Aorta (tissue), 5 donors: ENCODE measurements at regions not wholly inside any gene's neighbourhood (a gene's known extent, or its start where the extent isn't known, plus 50 kb on each side); places are given as distances from the start of the nearest gene placed in this dataset.

Experiments used
- ATAC-seq: fragments of 200-7000 bp; cut with Tn5 transposase; one replicate; pipeline ENCODE4 v1.9.1; 2022; ENCODE audit warnings: moderate library complexity; ENCODE audit not compliant: low FRiP score
- DNase-seq, 2 donors: peaks; one replicate each; pipeline ENCODE4 v3.0.0-alpha.2; 2020
- H3K27ac ChIP-seq, 2 donors: one replicate each; pipeline ENCODE4 v1.5.1; 2013; ENCODE audit warnings: low read length in 2 of 2, mild to moderate bottlenecking in 2 of 2, moderate library complexity in 2 of 2, control low read depth in 1 of 2, inconsistent platforms in 1 of 2, low read depth in 1 of 2
- H3K27me3 ChIP-seq, 2 donors: one replicate each; pipeline ENCODE4 v1.6.1; 2013; ENCODE audit warnings: control low read depth in 1 of 2, low read length in 1 of 2, mild to moderate bottlenecking in 1 of 2, moderate library complexity in 1 of 2; ENCODE audit not compliant: insufficient read depth in 2 of 2, control insufficient read depth in 1 of 2
- H3K36me3 ChIP-seq, 2 donors: one replicate each; pipeline ENCODE4 v1.6.1; 2013; ENCODE audit warnings: control low read depth in 1 of 2, low read length in 1 of 2, mild to moderate bottlenecking in 1 of 2; ENCODE audit not compliant: insufficient read depth in 2 of 2, control insufficient read depth in 1 of 2
- H3K4me1 ChIP-seq, 2 donors: one replicate each; pipeline ENCODE4 v1.6.1; 2013; ENCODE audit warnings: low read length in 2 of 2, control low read depth in 1 of 2, mild to moderate bottlenecking in 1 of 2, moderate library complexity in 1 of 2; ENCODE audit not compliant: insufficient read depth in 2 of 2, control insufficient read depth in 1 of 2
- H3K4me3 ChIP-seq, 2 donors: one replicate each; pipeline ENCODE4 v1.5.1; 2013; ENCODE audit warnings: low read length in 2 of 2, control low read depth in 1 of 2, mild to moderate bottlenecking in 1 of 2
- H3K9me3 ChIP-seq: one replicate; pipeline ENCODE4 v1.6.1; 2013; ENCODE audit warnings: mild to moderate bottlenecking, low read length; ENCODE audit not compliant: control insufficient read depth
- WGBS, 2 donors: extraction: QIAGEN DNeasy Blood & Tissue Kit; methylation state at CpG; one replicate each; pipeline ENCODE4 v1.1.7; 2013; 5-methylcytosine and 5-hydroxymethylcytosine counted together
- intact Hi-C, 2 donors: fragments of 100-400 bp; cut with DNase I; formaldehyde crosslinking; loops; one replicate each; pipeline versions ENCODE4 v1.14.2 to v1.15.0; 2022
- donor health status: healthy with polysubstance abuse.
- donor health status: Bipolar disorder and iron deficiency.
- donor health status: DM: no; HTN: no; CAD: no.
- donor health status: DM: no; HTN: no; CAD: no.
- donor health status: DM: yes; HTN: yes; CAD: no.

DNA sequence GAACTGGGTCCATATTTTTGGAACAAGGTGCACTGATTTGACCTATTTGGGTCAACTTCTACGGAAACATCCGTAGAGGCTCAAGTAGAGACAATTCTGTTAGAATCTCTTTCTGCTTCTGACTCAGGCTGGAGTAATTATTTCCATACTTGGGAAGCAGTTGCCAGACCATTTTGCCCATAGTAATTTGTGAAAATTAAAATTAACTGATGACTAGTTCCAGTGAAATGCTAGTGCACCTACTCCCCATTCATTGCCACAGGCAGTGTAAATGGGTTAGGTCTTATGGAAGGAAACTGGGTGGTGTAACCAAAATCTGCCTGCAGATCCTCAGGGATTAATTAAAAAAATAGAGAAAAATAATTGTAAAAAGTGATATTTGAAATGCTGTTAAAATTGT is 201.1 kb downstream of the TENT4A start:
- Histone ChIP-seq H3K9me3 (peaks cover 2% of the 10 kb centered on the region), H3K4me1 (no peaks in the 10 kb centered on the region), H3K27ac (no peak overlapping the region), H3K4me3 (no peak overlapping the region), H3K36me3 (no peaks in the 10 kb centered on the region), H3K27me3 (no peaks in the 10 kb centered on the region)
- 89 to 92% methylated on average over 2 of the region's 2 CpGs for WGBS, 2 donors
- DNase-seq (no peak), ATAC-seq (no peak)
- intact Hi-C loops, result no loop called here

DNA sequence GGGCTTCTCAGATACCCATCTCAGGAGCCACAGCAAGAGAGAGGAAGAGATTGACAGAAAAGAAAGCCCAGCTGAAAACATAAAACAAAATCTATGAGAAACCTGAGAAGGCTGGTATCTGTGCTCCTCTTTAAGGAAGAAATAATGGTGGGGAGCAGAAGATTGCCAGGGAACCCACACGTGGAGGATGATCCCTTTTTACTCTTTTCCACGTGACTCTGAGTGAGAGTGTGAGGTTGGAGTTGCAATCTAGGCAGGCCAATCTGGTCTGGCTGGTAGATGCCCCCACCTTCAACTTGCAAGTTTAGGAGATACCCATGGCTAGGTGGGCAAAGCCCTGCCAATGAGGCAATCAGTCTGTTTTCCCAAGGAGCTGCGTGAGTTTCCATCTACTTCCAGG is 202.3 kb downstream of the TENT4A start:
- Histone ChIP-seq H3K27me3 (no peaks in the 10 kb centered on the region), H3K27ac (no peak overlapping the region), H3K4me1 (no peaks in the 10 kb centered on the region), H3K4me3 (no peak overlapping the region), H3K36me3 (no peaks in the 10 kb centered on the region), H3K9me3 (peaks cover 2% of the 10 kb centered on the region)
- DNase-seq (no peak), ATAC-seq (no peak)
- intact Hi-C loops, result no loop called here
- WGBS, 2 donors, result 74 to 77% methylated on average over 3 of the region's 3 CpGs

DNA sequence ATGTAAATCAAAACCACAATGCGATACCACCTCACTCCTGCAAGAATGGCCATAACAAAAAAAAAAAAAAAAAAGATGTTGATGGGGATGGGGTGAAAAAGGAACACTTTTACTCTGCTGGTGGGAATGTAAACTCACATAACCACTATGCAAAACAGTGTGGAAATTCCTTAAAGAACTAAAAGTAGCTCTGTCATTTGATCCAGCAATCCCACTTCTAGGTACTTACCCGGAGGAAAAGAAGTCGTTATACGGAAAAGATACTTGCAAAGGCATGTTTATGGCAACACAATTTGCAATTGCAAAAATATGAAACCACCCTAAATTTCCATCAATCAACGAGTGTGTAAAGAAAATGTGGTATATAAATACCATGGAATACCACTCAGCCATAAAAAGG is 205.0 kb downstream of the TENT4A start:
- no peak overlapping the region for H3K4me3 ChIP-seq
- ATAC-seq (no peak), DNase-seq (no peak)
- no peaks in the 10 kb centered on the region for H3K27me3 ChIP-seq
- intact Hi-C loops, result no loop called here
- no peaks in the 10 kb centered on the region for H3K4me1 ChIP-seq
- no peak overlapping the region for H3K27ac ChIP-seq
- H3K36me3 ChIP-seq, result no peaks in the 10 kb centered on the region
- WGBS, 2 donors, result 86 to 90% methylated on average over 5 of the region's 5 CpGs
- H3K9me3 ChIP-seq, result peaks cover 2% of the 10 kb centered on the region

GRCh38 chr5:6920628-6921256 is 207.5 kb downstream of the TENT4A start:
- no peak overlapping the region for H3K27ac ChIP-seq
- intact Hi-C loops, result no loop called here
- DNase-seq, result no peak
- peaks cover 3% of the 10 kb centered on the region for H3K9me3 ChIP-seq
- ATAC-seq, result no peak
- no peaks in the 10 kb centered on the region for H3K36me3 ChIP-seq
- H3K4me3 ChIP-seq, result no peak overlapping the region
- no peaks in the 10 kb centered on the region for H3K4me1 ChIP-seq
- whole genome bisulfite sequencing, 2 donors, result 61 to 69% methylated on average over 6 of the region's 6 CpGs
- H3K27me3 ChIP-seq, result no peaks in the 10 kb centered on the region

GRCh38 chr5:6926491-6927038 is 213.3 kb downstream of the TENT4A start:
- no peak for ATAC-seq

DNA sequence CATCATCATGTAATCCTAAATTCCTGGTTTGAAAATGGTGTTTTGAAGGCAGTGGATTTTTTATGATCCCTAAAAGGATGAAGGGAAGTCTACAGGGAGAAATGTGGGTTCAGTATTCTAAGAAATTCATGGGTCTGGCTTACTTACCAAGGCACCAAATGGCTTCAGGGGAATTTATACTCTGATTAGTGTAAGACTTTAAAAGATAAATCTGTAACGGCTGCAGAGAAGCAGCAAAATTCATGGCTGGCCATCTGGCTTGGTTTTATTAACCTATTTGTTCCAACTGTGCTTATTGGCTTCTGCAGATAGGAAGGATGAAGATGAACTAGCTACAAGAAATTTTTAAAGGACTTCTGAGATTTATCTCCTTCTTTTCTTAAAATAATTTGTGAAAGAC is 222.8 kb downstream of the TENT4A start:
- H3K9me3 ChIP-seq, result peaks cover 1% of the 10 kb centered on the region

More at GRCh38 chr5:6926491-6927038, 213.3 kb downstream of the TENT4A start:
- no peak overlapping the region for H3K27ac ChIP-seq
- no peaks in the 10 kb centered on the region for H3K4me1 ChIP-seq
- no peak overlapping the region for H3K4me3 ChIP-seq
- peaks cover 1% of the 10 kb centered on the region for H3K9me3 ChIP-seq
- intact Hi-C loops, result no loop called here
- no peak for DNase-seq
- no peaks in the 10 kb centered on the region for H3K27me3 ChIP-seq
- WGBS, 2 donors, result 50 to 53% methylated on average over 1 of the region's 1 CpG
- H3K36me3 ChIP-seq, result no peaks in the 10 kb centered on the region

GRCh38 chr5:6937677-6938076 is 224.4 kb downstream of the TENT4A start:
- DNase-seq (no peak), ATAC-seq (no peak)
- no peak overlapping the region for H3K4me3 ChIP-seq
- 52 to 61% methylated on average over 3 of the region's 3 CpGs for WGBS, 2 donors
- peaks cover 0 to 1% of the 10 kb centered on the region in 2 donors for H3K27me3 ChIP-seq
- H3K27ac ChIP-seq, result no peak overlapping the region
- H3K4me1 ChIP-seq, result no peaks in the 10 kb centered on the region
- peaks cover 2% of the 10 kb centered on the region for H3K9me3 ChIP-seq
- H3K36me3 ChIP-seq, result no peaks in the 10 kb centered on the region
- intact Hi-C loops, result no loop called here

More for the DNA sequence above, 222.8 kb downstream of the TENT4A start:
- Histone ChIP-seq H3K36me3 (no peaks in the 10 kb centered on the region), H3K27me3 (peaks cover 0 to 1% of the 10 kb centered on the region in 2 donors), H3K4me3 (no peak overlapping the region), H3K27ac (no peak overlapping the region), H3K4me1 (no peaks in the 10 kb centered on the region)
- ATAC-seq (no peak), DNase-seq (no peak)
- intact Hi-C loops, result no loop called here
- 55 to 67% methylated on average over 1 of the region's 1 CpG for WGBS, 2 donors

- no peak for DNase-seq
- peaks cover 0 to 1% of the 10 kb centered on the region in 2 donors for H3K27me3 ChIP-seq
- no peak for ATAC-seq
- WGBS, 2 donors, result 49 to 65% methylated on average over 3 of the region's 3 CpGs
- H3K27ac ChIP-seq, result no peak overlapping the region
- no peaks in the 10 kb centered on the region for H3K4me1 ChIP-seq
- H3K36me3 ChIP-seq, result no peaks in the 10 kb centered on the region
- intact Hi-C loops, result no loop called here
- H3K9me3 ChIP-seq, result peaks cover 2% of the 10 kb centered on the region
- no peak overlapping the region for H3K4me3 ChIP-seq
Measured at GRCh38 chr5:6941631-6942030, 228.4 kb downstream of the TENT4A start.
